Stomach (tissue), 4 donors: ENCODE measurements at regions not wholly inside any gene's neighbourhood (a gene's known extent, or its start where the extent isn't known, plus 50 kb on each side); places are given as distances from the start of the nearest gene placed in this dataset.

Experiments used
- CTCF ChIP-seq, 7 experiments: fragments of 450-650 bp in 4 of 7; fragments of 200-600 bp in 3 of 7; sonication (generic) in 3 of 7; IDR thresholded peaks; one replicate each; pipeline ENCODE4 v1.5.1; 2016 to 2019; ENCODE audit warnings: antibody characterized with exemption in 7 of 7, control low read depth in 2 of 7, mild to moderate bottlenecking in 1 of 7
- EP300 ChIP-seq: sonication (generic); formaldehyde crosslinking; IDR thresholded peaks from one replicate; pipeline ENCODE4 v1.6.1; 2017; ENCODE audit warnings: antibody characterized with exemption
- POLR2A ChIP-seq, 4 donors: fragments of 450-650 bp; IDR thresholded peaks; one replicate each; pipeline ENCODE4 v1.6.1; 2016; ENCODE audit warnings: antibody characterized with exemption in 4 of 4, control low read depth in 2 of 4, mild to moderate bottlenecking in 1 of 4, moderate library complexity in 1 of 4

GRCh38 chr14:27181333-27181732, 583.5 kb upstream of the NOVA1 start:
- no peak for TF ChIP-seq CTCF (IDR thresholded peaks at IDR 0.05)
- TF ChIP-seq EP300 = no peak
- TF ChIP-seq POLR2A (IDR thresholded peaks at IDR 0.05) = no peak
